BLaER1 (cell line): ENCODE measurements at regions not wholly inside any gene's neighbourhood (a gene's known extent, or its start where the extent isn't known, plus 50 kb on each side); places are given as distances from the start of the nearest gene placed in this dataset.

Experiments used
- H3K27ac ChIP-seq: shearing (Covaris generic); formaldehyde crosslinking; 2 replicates; pipeline ENCODE4 v1.8.1; 2022
- H3K27me3 ChIP-seq: shearing (Covaris generic); formaldehyde crosslinking; 2 replicates; pipeline ENCODE4 v1.8.1; 2022
- H3K36me3 ChIP-seq: shearing (Covaris generic); formaldehyde crosslinking; 2 replicates; pipeline ENCODE4 v1.8.1; 2022
- H3K4me1 ChIP-seq: shearing (Covaris generic); formaldehyde crosslinking; 2 replicates; pipeline ENCODE4 v1.8.1; 2022
- H3K4me2 ChIP-seq: shearing (Covaris generic); formaldehyde crosslinking; 2 replicates; pipeline ENCODE4 v1.8.1; 2022
- H3K4me3 ChIP-seq: shearing (Covaris generic); formaldehyde crosslinking; 2 replicates; pipeline ENCODE4 v1.8.1; 2022
- H3K9ac ChIP-seq: shearing (Covaris generic); formaldehyde crosslinking; 2 replicates; pipeline ENCODE4 v1.8.1; 2022
- H3K9me3 ChIP-seq: shearing (Covaris generic); formaldehyde crosslinking; 2 replicates; pipeline ENCODE4 v1.8.1; 2022
- H4K20me1 ChIP-seq: shearing (Covaris generic); formaldehyde crosslinking; 2 replicates; pipeline ENCODE4 v1.8.1; 2022
- Cebpa-rat ChIP-seq: shearing (Covaris generic); IDR thresholded peaks from 2 replicates; pipeline ENCODE4 v1.8.1; 2022

GRCh38 chr16:5882087-5882640 lies 784.6 kb upstream of the EEF2KMT start:
- H3K36me3 ChIP-seq: no peaks in the 10 kb centered on the region
- H4K20me1 ChIP-seq: no peaks in the 10 kb centered on the region
- no peaks in the 10 kb centered on the region for H3K4me1 ChIP-seq
- no peak overlapping the region for H3K4me3 ChIP-seq
- H3K9me3 ChIP-seq: no peaks in the 10 kb centered on the region
- H3K27me3 ChIP-seq: no peaks in the 10 kb centered on the region
- no peak for TF ChIP-seq Cebpa-rat
- H3K27ac ChIP-seq: no peak overlapping the region
- no peak overlapping the region for H3K9ac ChIP-seq
- no peak overlapping the region for H3K4me2 ChIP-seq

GRCh38 chr16:5875416-5875815 lies 777.8 kb upstream of the EEF2KMT start:
- H3K4me2 ChIP-seq: no peak overlapping the region
- no peaks in the 10 kb centered on the region for H4K20me1 ChIP-seq
- no peaks in the 10 kb centered on the region for H3K4me1 ChIP-seq
- no peaks in the 10 kb centered on the region for H3K27me3 ChIP-seq
- no peak overlapping the region for H3K4me3 ChIP-seq
- H3K9ac ChIP-seq: no peak overlapping the region
- H3K27ac ChIP-seq: no peak overlapping the region
- no peaks in the 10 kb centered on the region for H3K36me3 ChIP-seq
- H3K9me3 ChIP-seq: no peaks in the 10 kb centered on the region
- no peak for TF ChIP-seq Cebpa-rat

GRCh38 chr16:5874899-5875298 lies 777.3 kb upstream of the EEF2KMT start:
- Histone ChIP-seq H3K9ac (no peak overlapping the region), H4K20me1 (no peaks in the 10 kb centered on the region)

GRCh38 chr16:5873221-5873620 lies 775.6 kb upstream of the EEF2KMT start:
- no peak overlapping the region for H3K4me2 ChIP-seq

More at GRCh38 chr16:5874899-5875298, 777.3 kb upstream of the EEF2KMT start:
- Histone ChIP-seq H3K27ac (no peak overlapping the region), H3K4me1 (no peaks in the 10 kb centered on the region), H3K4me3 (no peak overlapping the region), H3K9me3 (no peaks in the 10 kb centered on the region), H3K36me3 (no peaks in the 10 kb centered on the region), H3K27me3 (no peaks in the 10 kb centered on the region), H3K4me2 (no peak overlapping the region)
- TF ChIP-seq Cebpa-rat: no peak

GRCh38 chr16:5870886-5871691 lies 773.5 kb upstream of the EEF2KMT start:
- no peak for TF ChIP-seq Cebpa-rat
- Histone ChIP-seq H3K27me3 (no peaks in the 10 kb centered on the region), H4K20me1 (no peaks in the 10 kb centered on the region), H3K4me1 (peaks cover 9% of the 10 kb centered on the region), H3K27ac (no peak overlapping the region), H3K36me3 (no peaks in the 10 kb centered on the region), H3K4me3 (no peak overlapping the region), H3K4me2 (no peak overlapping the region), H3K9ac (no peak overlapping the region), H3K9me3 (no peaks in the 10 kb centered on the region)

More at GRCh38 chr16:5873221-5873620, 775.6 kb upstream of the EEF2KMT start:
- no peak for TF ChIP-seq Cebpa-rat
- Histone ChIP-seq H3K9ac (no peak overlapping the region), H3K36me3 (no peaks in the 10 kb centered on the region), H3K27me3 (no peaks in the 10 kb centered on the region), H3K4me1 (no peaks in the 10 kb centered on the region), H4K20me1 (no peaks in the 10 kb centered on the region), H3K27ac (no peak overlapping the region), H3K4me3 (no peak overlapping the region), H3K9me3 (no peaks in the 10 kb centered on the region)

GRCh38 chr16:5867250-5867649 lies 769.7 kb upstream of the EEF2KMT start:
- Histone ChIP-seq H3K4me3 (no peak overlapping the region), H4K20me1 (no peaks in the 10 kb centered on the region), H3K36me3 (no peaks in the 10 kb centered on the region), H3K27ac (no peak overlapping the region), H3K27me3 (no peaks in the 10 kb centered on the region), H3K9ac (no peak overlapping the region), H3K4me2 (peak overlapping the region; percentile 20; the same call in 1 of the 2 replicates), H3K4me1 (peaks cover 9% of the 10 kb centered on the region), H3K9me3 (no peaks in the 10 kb centered on the region)
- TF ChIP-seq Cebpa-rat: no peak

- H3K4me1 ChIP-seq: peaks cover 9% of the 10 kb centered on the region
- H3K27me3 ChIP-seq: no peaks in the 10 kb centered on the region
- no peak overlapping the region for H3K4me2 ChIP-seq
- no peak overlapping the region for H3K4me3 ChIP-seq
- H3K9ac ChIP-seq: no peak overlapping the region
- no peaks in the 10 kb centered on the region for H3K36me3 ChIP-seq
- no peaks in the 10 kb centered on the region for H3K9me3 ChIP-seq
- no peak for TF ChIP-seq Cebpa-rat
- no peak overlapping the region for H3K27ac ChIP-seq
- H4K20me1 ChIP-seq: no peaks in the 10 kb centered on the region
These were observed 767.6 kb upstream of the EEF2KMT start for GRCh38 chr16:5865236-5865635.

GRCh38 chr16:5863071-5863606 lies 765.5 kb upstream of the EEF2KMT start:
- no peaks in the 10 kb centered on the region for H4K20me1 ChIP-seq
- H3K4me3 ChIP-seq: no peak overlapping the region
- no peaks in the 10 kb centered on the region for H3K36me3 ChIP-seq
- no peaks in the 10 kb centered on the region for H3K27me3 ChIP-seq
- no peak for TF ChIP-seq Cebpa-rat
- H3K4me1 ChIP-seq: peaks cover 9% of the 10 kb centered on the region
- H3K9me3 ChIP-seq: no peaks in the 10 kb centered on the region
- no peak overlapping the region for H3K9ac ChIP-seq
- H3K4me2 ChIP-seq: no peak overlapping the region
- H3K27ac ChIP-seq: no peak overlapping the region

GRCh38 chr16:5862103-5862840 lies 764.7 kb upstream of the EEF2KMT start:
- Histone ChIP-seq H3K27me3 (no peaks in the 10 kb centered on the region), H3K4me2 (no peak overlapping the region), H3K27ac (no peak overlapping the region)

GRCh38 chr16:5861241-5861640 lies 763.6 kb upstream of the EEF2KMT start:
- Histone ChIP-seq H3K4me2 (no peak overlapping the region), H3K36me3 (no peaks in the 10 kb centered on the region), H3K4me1 (no peaks in the 10 kb centered on the region), H3K27ac (no peak overlapping the region), H4K20me1 (no peaks in the 10 kb centered on the region), H3K9ac (no peak overlapping the region), H3K27me3 (no peaks in the 10 kb centered on the region), H3K4me3 (no peak overlapping the region), H3K9me3 (no peaks in the 10 kb centered on the region)
- no peak for TF ChIP-seq Cebpa-rat

More at GRCh38 chr16:5862103-5862840, 764.7 kb upstream of the EEF2KMT start:
- peaks cover 6% of the 10 kb centered on the region for H3K4me1 ChIP-seq
- no peak overlapping the region for H3K9ac ChIP-seq
- H4K20me1 ChIP-seq: no peaks in the 10 kb centered on the region
- no peaks in the 10 kb centered on the region for H3K9me3 ChIP-seq
- TF ChIP-seq Cebpa-rat: no peak
- H3K36me3 ChIP-seq: no peaks in the 10 kb centered on the region
- H3K4me3 ChIP-seq: no peak overlapping the region
